ENCODE measurements at regions not wholly inside any gene's neighbourhood (a gene's known extent, or its start where the extent isn't known, plus 50 kb on each side); places are given as distances from the start of the nearest gene placed in this dataset.

DNA sequence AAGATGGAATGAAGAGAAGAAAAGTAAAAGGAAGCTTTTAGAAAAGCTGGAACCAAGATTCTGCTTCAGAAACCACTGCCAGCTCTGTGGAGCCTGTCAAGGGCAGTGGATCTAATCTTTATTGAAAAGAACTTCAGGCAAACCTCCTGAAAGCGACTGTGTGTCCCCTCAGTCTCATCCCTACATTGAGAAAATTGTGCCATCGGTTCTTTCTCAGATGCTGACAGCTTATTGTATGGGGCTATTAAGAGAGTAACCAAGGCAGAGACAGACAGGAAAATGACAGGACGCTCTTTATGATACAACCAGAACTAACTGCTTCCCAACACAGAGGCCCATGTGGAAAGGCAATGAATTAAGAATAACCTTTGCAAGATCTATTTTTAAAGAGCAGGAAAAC lies 763.2 kb upstream of the CHAC2 start:
- TF ChIP-seq, protein P1, sequence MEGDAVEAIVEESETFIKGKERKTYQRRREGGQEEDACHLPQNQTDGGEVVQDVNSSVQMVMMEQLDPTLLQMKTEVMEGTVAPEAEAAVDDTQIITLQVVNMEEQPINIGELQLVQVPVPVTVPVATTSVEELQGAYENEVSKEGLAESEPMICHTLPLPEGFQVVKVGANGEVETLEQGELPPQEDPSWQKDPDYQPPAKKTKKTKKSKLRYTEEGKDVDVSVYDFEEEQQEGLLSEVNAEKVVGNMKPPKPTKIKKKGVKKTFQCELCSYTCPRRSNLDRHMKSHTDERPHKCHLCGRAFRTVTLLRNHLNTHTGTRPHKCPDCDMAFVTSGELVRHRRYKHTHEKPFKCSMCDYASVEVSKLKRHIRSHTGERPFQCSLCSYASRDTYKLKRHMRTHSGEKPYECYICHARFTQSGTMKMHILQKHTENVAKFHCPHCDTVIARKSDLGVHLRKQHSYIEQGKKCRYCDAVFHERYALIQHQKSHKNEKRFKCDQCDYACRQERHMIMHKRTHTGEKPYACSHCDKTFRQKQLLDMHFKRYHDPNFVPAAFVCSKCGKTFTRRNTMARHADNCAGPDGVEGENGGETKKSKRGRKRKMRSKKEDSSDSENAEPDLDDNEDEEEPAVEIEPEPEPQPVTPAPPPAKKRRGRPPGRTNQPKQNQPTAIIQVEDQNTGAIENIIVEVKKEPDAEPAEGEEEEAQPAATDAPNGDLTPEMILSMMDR (IDR thresholded peaks at IDR 0.05), result no peak
- no peak for TF ChIP-seq POLR2A (IDR thresholded peaks at IDR 0.05)

Data from right lobe of liver (tissue), 4 donors.